ENCODE measurements at regions not wholly inside any gene's neighbourhood (a gene's known extent, or its start where the extent isn't known, plus 50 kb on each side); places are given as distances from the start of the nearest gene placed in this dataset.
A peak's percentile ranks its signal among the peaks of the same experiment; 100 is the strongest.

- no peaks in the 10 kb centered on the region for H3K9me3 Mint-ChIP-seq
- peaks cover 99% of the 10 kb centered on the region for H3K36me3 Mint-ChIP-seq (ENCODE audit: low read depth)
- H3K27me3 Mint-ChIP-seq, result no peaks in the 10 kb centered on the region
- H3K4me3 Mint-ChIP-seq, result no peak overlapping the region
- H3K27ac Mint-ChIP-seq, result no peak overlapping the region
- peaks cover 37% of the 10 kb centered on the region for H3K4me1 Mint-ChIP-seq (ENCODE audit: low read depth)
- intact Hi-C loops (cut with micrococcal nuclease), result no loop called here
These were observed 58.9 kb upstream of the NAA20 start for GRCh38 chr20:19958219-19958618.

DNA sequence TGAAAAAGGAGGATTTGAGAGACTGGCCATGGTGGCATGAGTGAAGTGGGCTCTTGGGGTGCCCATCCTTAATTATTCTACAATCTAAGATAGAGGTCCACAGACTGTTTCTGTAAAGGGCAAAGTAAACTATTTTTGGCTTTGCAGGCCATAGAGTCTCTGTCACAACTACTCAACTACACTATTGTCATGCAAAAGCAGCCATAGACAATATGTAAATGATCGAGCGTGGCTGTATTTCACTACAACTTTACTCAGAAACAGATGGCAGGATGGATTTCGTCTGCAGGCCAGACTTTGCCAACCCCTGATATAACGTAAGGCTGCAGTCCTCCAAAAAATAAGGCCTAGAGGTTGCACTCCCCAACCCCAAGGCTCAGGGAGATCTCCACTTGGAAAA is 58.2 kb upstream of the NAA20 start:
- Mint-ChIP-seq H3K27ac (peak overlapping the region; percentile 34), H3K36me3 (ENCODE audit: low read depth) (peaks cover 99% of the 10 kb centered on the region), H3K27me3 (no peaks in the 10 kb centered on the region), H3K4me1 (ENCODE audit: low read depth) (peaks cover 38% of the 10 kb centered on the region), H3K9me3 (no peaks in the 10 kb centered on the region), H3K4me3 (no peak overlapping the region)
- intact Hi-C loops (cut with micrococcal nuclease), result no loop called here

DNA sequence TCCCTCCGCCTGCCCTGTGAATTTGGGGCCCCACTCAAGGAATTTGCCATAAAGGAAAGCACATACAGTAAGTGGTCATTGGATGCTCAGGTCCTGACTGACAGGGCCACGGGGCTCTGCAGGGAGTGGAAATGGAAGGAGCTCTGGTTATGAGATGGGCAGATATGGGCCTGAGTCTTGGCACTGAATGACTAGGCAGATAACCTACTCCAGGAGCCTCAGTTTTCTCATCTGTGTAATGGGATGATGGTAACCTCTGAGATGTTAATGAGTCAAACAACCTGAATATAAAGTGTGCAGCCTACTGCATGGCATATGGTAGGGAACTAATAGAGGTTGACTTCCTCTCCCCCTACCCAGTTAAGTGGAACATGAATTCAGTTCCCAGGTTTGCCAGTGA is 56.4 kb upstream of the NAA20 start:
- Mint-ChIP-seq H3K27me3 (no peaks in the 10 kb centered on the region), H3K9me3 (no peaks in the 10 kb centered on the region), H3K4me3 (no peak overlapping the region), H3K27ac (no peak overlapping the region), H3K36me3 (ENCODE audit: low read depth) (peaks cover 99% of the 10 kb centered on the region), H3K4me1 (ENCODE audit: low read depth) (peaks cover 47% of the 10 kb centered on the region)
- intact Hi-C loops (cut with micrococcal nuclease), result no loop called here

DNA sequence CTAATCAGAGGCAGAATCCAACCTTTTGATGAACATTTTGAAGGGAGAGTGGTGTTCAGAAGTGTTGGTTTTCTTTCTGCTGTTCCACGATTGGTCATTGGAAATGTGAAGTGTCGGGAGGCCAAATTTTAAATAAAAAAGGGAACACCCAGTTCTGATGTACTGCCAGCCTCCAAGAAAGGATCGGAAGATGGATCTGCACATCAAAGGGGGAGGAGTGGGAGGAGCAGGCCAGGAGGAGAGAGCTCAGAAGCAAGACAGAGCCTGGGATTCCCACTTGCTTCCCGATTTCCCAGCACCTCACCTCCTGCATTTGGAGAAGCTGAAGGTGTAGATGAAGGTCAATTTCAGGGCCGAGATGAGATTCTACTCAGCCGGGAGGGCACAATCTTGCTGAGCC is 55.9 kb upstream of the NAA20 start:
- Mint-ChIP-seq H3K9me3 (no peaks in the 10 kb centered on the region), H3K4me1 (ENCODE audit: low read depth) (peaks cover 47% of the 10 kb centered on the region), H3K36me3 (ENCODE audit: low read depth) (peaks cover 99% of the 10 kb centered on the region), H3K27me3 (no peaks in the 10 kb centered on the region), H3K4me3 (no peak overlapping the region), H3K27ac (no peak overlapping the region)
- intact Hi-C loops (cut with micrococcal nuclease), result no loop called here

DNA sequence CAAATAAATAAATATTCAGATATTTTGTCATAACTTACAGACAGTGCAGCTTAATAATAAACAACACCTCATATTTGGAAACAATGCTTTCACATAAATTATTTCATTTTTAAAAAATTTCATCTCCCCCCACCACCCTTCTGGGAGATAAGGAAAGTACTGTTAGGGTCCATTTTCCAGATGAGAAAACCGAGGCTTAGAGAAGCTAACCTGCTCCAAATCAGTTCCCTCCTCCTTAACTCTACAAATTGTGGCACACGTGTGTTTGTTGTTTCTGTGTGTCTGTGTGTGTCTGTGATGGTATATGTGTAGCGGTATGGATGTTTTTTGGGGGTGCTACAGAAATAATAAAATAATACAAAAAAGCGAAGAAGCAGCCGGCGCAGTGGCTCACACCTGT is 54.2 kb upstream of the NAA20 start:
- H3K36me3 Mint-ChIP-seq (ENCODE audit: low read depth), result peaks cover 99% of the 10 kb centered on the region
- no peaks in the 10 kb centered on the region for H3K27me3 Mint-ChIP-seq
- H3K4me3 Mint-ChIP-seq, result no peak overlapping the region
- no peak overlapping the region for H3K27ac Mint-ChIP-seq
- H3K9me3 Mint-ChIP-seq, result no peaks in the 10 kb centered on the region
- H3K4me1 Mint-ChIP-seq (ENCODE audit: low read depth), result peaks cover 47% of the 10 kb centered on the region
- intact Hi-C loops (cut with micrococcal nuclease), result no loop called here

GRCh38 chr20:19964289-19965265 is 52.6 kb upstream of the NAA20 start:
- peaks cover 42% of the 10 kb centered on the region for H3K4me1 Mint-ChIP-seq (ENCODE audit: low read depth)
- H3K27me3 Mint-ChIP-seq, result no peaks in the 10 kb centered on the region
- H3K27ac Mint-ChIP-seq, result peak overlapping the region; percentile 68
- intact Hi-C loops (cut with micrococcal nuclease), result no loop called here
- peaks cover 99% of the 10 kb centered on the region for H3K36me3 Mint-ChIP-seq (ENCODE audit: low read depth)
- no peaks in the 10 kb centered on the region for H3K9me3 Mint-ChIP-seq
- H3K4me3 Mint-ChIP-seq, result no peak overlapping the region

DNA sequence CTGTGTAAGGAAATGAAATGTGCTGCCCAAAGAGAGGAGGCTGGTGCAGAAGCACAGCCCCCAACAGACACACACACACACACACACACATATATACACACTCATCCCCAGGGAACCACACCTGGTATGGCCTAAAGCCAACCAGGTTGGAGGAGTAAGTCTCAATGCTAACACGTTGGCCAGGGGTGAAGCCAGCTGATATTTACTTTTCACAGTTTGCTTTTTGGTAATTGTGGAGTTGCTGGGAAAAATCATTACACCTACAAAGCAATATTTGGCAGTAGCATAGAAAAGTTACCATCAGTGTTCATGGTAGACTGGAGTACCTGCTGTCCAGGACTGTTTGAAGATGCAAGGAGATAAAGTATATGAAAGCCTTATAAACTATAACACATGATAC is 50.3 kb upstream of the NAA20 start:
- intact Hi-C loops (cut with micrococcal nuclease), result loop anchor here (2.0 kb wide), 1 partner anchor 16 kb away; no protein-coding TSS in a partner anchor
- Mint-ChIP-seq H3K27me3 (no peaks in the 10 kb centered on the region), H3K36me3 (ENCODE audit: low read depth) (peaks cover 86% of the 10 kb centered on the region), H3K4me3 (no peak overlapping the region), H3K4me1 (ENCODE audit: low read depth) (peaks cover 44% of the 10 kb centered on the region), H3K9me3 (no peaks in the 10 kb centered on the region), H3K27ac (no peak overlapping the region)

All from dendritic cell treated with granulocyte-macrophage colony-stimulating factor and Interleukin-4, amounts not matched to agents 40 ng/mL and 50 ng/mL, for 4 days (primary cell).